ENCODE measurements at regions not wholly inside any gene's neighbourhood (a gene's known extent, or its start where the extent isn't known, plus 50 kb on each side); places are given as distances from the start of the nearest gene placed in this dataset.

- TF ChIP-seq CTCF (IDR thresholded peaks at IDR 0.05; ENCODE audit: insufficient read depth, low read length) (no peak), POLR2AphosphoS5 (IDR thresholded peaks at IDR 0.05; ENCODE audit: low read depth) (no peak), REST (IDR thresholded peaks at IDR 0.05; ENCODE audit: insufficient replicate concordance, low read depth) (no peak), SPI1 (IDR thresholded peaks at IDR 0.05; ENCODE audit: borderline replicate concordance, low read depth) (no peak), GABPA (IDR thresholded peaks at IDR 0.05; ENCODE audit: low read depth) (no peak)
These were observed 295.3 kb upstream of the GALNTL6 start for GRCh38 chr4:171517883-171518282.

Data from HL-60 (cell line).